NT2/D1 (cell line): ENCODE measurements at regions not wholly inside any gene's neighbourhood (a gene's known extent, or its start where the extent isn't known, plus 50 kb on each side); places are given as distances from the start of the nearest gene placed in this dataset.
A peak's percentile ranks its signal among the peaks of the same experiment; 100 is the strongest.
"Not testable (repeated sequence)": the region's sequence is repeated elsewhere in the genome, so short reads cannot be mapped to it uniquely, and the experiment has no call there.

Experiments
- DNase-seq: peaks from one replicate; pipeline ENCODE4 v3.0.0-alpha.2; 2011; ENCODE audit warnings: low read depth, low spot score
- H3K27me3 ChIP-seq: 2 replicates; pipeline ENCODE4 v1.6.0; 2011; ENCODE audit warnings: mild to moderate bottlenecking; ENCODE audit not compliant: insufficient read length, insufficient read depth
- H3K36me3 ChIP-seq: 2 replicates; pipeline ENCODE4 v1.6.1; 2011; ENCODE audit warnings: mild to moderate bottlenecking, low read length, mixed read lengths; ENCODE audit not compliant: insufficient read depth, insufficient read length
- H3K4me1 ChIP-seq: 2 replicates; pipeline ENCODE4 v1.5.1; 2011; ENCODE audit not compliant: insufficient read depth, insufficient read length
- H3K4me3 ChIP-seq: 2 replicates; pipeline ENCODE4 v1.5.1; 2011; ENCODE audit warnings: low read depth; ENCODE audit not compliant: insufficient read length
- H3K9ac ChIP-seq: 2 replicates; pipeline ENCODE4 v1.6.0; 2011; ENCODE audit warnings: low read depth; ENCODE audit not compliant: insufficient read length
- H3K9me3 ChIP-seq: 2 replicates; pipeline ENCODE4 v1.5.1; 2011; ENCODE audit warnings: mild to moderate bottlenecking, low read length; ENCODE audit not compliant: insufficient read depth
- SUZ12 ChIP-seq: IDR thresholded peaks from 2 replicates; pipeline ENCODE4 v1.6.1; 2011; ENCODE audit not compliant: insufficient read length, insufficient read depth; ENCODE audit errors: extremely low read depth
- YY1 ChIP-seq: IDR thresholded peaks from 2 replicates; pipeline ENCODE4 v1.6.1; 2011; ENCODE audit not compliant: insufficient read length, insufficient read depth
- ZNF274 ChIP-seq: IDR thresholded peaks from 2 replicates; pipeline ENCODE4 v1.6.1; 2011; ENCODE audit warnings: mild to moderate bottlenecking, low read depth, low read length

- Histone ChIP-seq H3K27me3 (no peaks in the 10 kb centered on the region), H3K36me3 (no peaks in the 10 kb centered on the region), H3K9me3 (no peaks in the 10 kb centered on the region), H3K9ac (no peak overlapping the region), H3K4me3 (no peak overlapping the region), H3K4me1 (no peaks in the 10 kb centered on the region)
- TF ChIP-seq ZNF274 (no peak), YY1 (no peak), SUZ12 (no peak)
- no peak for DNase-seq
Measured at GRCh38 chr7:112540839-112541577, 60.2 kb downstream of the LSMEM1 start.

GRCh38 chr7:112546723-112547513 lies 66.1 kb downstream of the LSMEM1 start:
- no peak for DNase-seq
- no peak overlapping the region for H3K9ac ChIP-seq
- no peak for TF ChIP-seq SUZ12
- TF ChIP-seq ZNF274, result no peak
- no peak for TF ChIP-seq YY1

GRCh38 chr7:112547916-112548315 lies 67.1 kb downstream of the LSMEM1 start:
- Histone ChIP-seq H3K9ac (no peak overlapping the region), H3K4me3 (no peak overlapping the region), H3K27me3 (no peaks in the 10 kb centered on the region), H3K4me1 (no peaks in the 10 kb centered on the region), H3K9me3 (peaks cover 8% of the 10 kb centered on the region), H3K36me3 (no peaks in the 10 kb centered on the region)
- no peak for DNase-seq
- TF ChIP-seq SUZ12 (no peak), YY1 (no peak)

More at GRCh38 chr7:112546723-112547513, 66.1 kb downstream of the LSMEM1 start:
- H3K9me3 ChIP-seq, result peaks cover 8% of the 10 kb centered on the region
- H3K36me3 ChIP-seq, result no peaks in the 10 kb centered on the region
- H3K4me3 ChIP-seq, result no peak overlapping the region
- H3K27me3 ChIP-seq, result no peaks in the 10 kb centered on the region
- H3K4me1 ChIP-seq, result no peaks in the 10 kb centered on the region

- TF ChIP-seq YY1, result no peak
- no peak for TF ChIP-seq ZNF274
- TF ChIP-seq SUZ12, result no peak
- H3K9ac ChIP-seq, result no peak overlapping the region
- peaks cover 8% of the 10 kb centered on the region for H3K9me3 ChIP-seq
- H3K36me3 ChIP-seq, result no peaks in the 10 kb centered on the region
- DNase-seq, result peak; percentile 36
- no peaks in the 10 kb centered on the region for H3K4me1 ChIP-seq
- no peaks in the 10 kb centered on the region for H3K27me3 ChIP-seq
- no peak overlapping the region for H3K4me3 ChIP-seq
Measured at GRCh38 chr7:112550468-112551060, 69.8 kb downstream of the LSMEM1 start.

DNA sequence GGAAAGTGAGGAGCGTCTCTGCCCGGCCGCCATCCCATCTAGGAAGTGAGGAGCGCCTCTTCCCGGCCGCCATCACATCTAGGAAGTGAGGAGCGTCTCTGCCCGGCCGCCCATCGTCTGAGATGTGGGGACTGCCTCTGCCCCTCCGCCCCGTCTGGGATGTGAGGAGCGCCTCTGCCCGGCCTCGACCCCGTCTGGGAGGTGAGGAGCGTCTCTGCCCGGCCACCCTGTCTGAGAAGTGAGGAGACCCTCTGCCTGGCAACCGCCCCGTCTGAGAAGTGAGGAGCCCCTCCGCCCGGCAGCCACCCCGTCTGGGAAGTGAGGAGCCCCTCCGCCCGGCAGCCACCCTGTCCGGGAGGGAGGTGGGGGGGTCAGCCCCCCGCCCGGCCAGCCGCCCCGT lies 70.7 kb downstream of the LSMEM1 start:
- H3K4me3 ChIP-seq, H3K4me1 ChIP-seq, DNase-seq, H3K27me3 ChIP-seq, H3K36me3 ChIP-seq, H3K9ac ChIP-seq, H3K9me3 ChIP-seq: not testable (repeated sequence)

GRCh38 chr7:112554591-112554990 lies 73.8 kb downstream of the LSMEM1 start:
- DNase-seq, result no peak
- TF ChIP-seq SUZ12 (no peak), ZNF274 (no peak), YY1 (no peak)
- Histone ChIP-seq H3K4me1 (no peaks in the 10 kb centered on the region), H3K4me3 (no peak overlapping the region), H3K9me3 (peaks cover 8% of the 10 kb centered on the region), H3K27me3 (no peaks in the 10 kb centered on the region), H3K9ac (no peak overlapping the region), H3K36me3 (no peaks in the 10 kb centered on the region)

DNA sequence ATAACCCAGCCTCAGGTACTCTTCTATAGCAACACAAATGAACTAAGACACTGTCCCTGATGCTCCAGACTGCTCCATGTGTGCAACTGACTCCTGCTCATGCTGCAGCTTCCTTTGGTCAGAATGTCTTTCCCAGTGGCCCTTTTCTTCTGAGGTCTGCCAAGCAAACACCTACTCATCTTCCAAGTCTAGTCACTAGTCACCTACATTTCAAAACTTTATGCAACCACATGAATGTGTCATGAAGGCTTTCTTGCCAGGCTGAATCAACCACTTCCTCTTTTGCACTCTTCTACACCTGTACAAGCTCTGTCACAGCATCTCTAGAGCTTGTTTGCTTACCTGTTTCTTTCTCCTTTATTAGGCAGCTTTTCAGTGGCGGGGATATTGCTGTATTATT lies 75.8 kb downstream of the LSMEM1 start:
- Histone ChIP-seq H3K4me1 (no peaks in the 10 kb centered on the region), H3K4me3 (no peak overlapping the region), H3K27me3 (no peaks in the 10 kb centered on the region), H3K9ac (no peak overlapping the region), H3K9me3 (no peaks in the 10 kb centered on the region), H3K36me3 (no peaks in the 10 kb centered on the region)
- no peak for TF ChIP-seq YY1
- TF ChIP-seq ZNF274, result no peak
- no peak for TF ChIP-seq SUZ12
- DNase-seq, result no peak
